GM12891 (cell line): ENCODE measurements at regions not wholly inside any gene's neighbourhood (a gene's known extent, or its start where the extent isn't known, plus 50 kb on each side); places are given as distances from the start of the nearest gene placed in this dataset.

ENCODE experiments used
- PAX5 ChIP-seq: IDR thresholded peaks from 2 replicates; pipeline ENCODE4 v1.6.1; 2011; ENCODE audit warnings: low read length, moderate library complexity, mild to moderate bottlenecking; ENCODE audit not compliant: insufficient read depth, severe bottlenecking
- POLR2A ChIP-seq: IDR thresholded peaks from 2 replicates; pipeline ENCODE4 v1.6.1; 2011; ENCODE audit warnings: low read depth, low read length, control low read depth
- POLR2AphosphoS5 ChIP-seq: IDR thresholded peaks from 2 replicates; pipeline ENCODE4 v1.6.1; 2011; ENCODE audit warnings: low read depth, low read length, control low read depth
- SPI1 ChIP-seq: IDR thresholded peaks from 2 replicates; pipeline ENCODE4 v1.6.1; 2011; ENCODE audit warnings: low read depth, low read length, control low read depth
- TAF1 ChIP-seq: IDR thresholded peaks from 2 replicates; pipeline ENCODE4 v1.6.1; 2011; ENCODE audit warnings: low read depth, low read length, control low read depth

- TF ChIP-seq POLR2AphosphoS5: no peak
- no peak for TF ChIP-seq PAX5
- TF ChIP-seq TAF1: no peak
- no peak for TF ChIP-seq POLR2A
- no peak for TF ChIP-seq SPI1
These were observed 1382.6 kb upstream of the ADGRL2 start for GRCh38 chr1:80418134-80418533.
